SHP77 treated with DMSO at 0.1 percent for 48 hours (cell line): ENCODE measurements at regions not wholly inside any gene's neighbourhood (a gene's known extent, or its start where the extent isn't known, plus 50 kb on each side); places are given as distances from the start of the nearest gene placed in this dataset.

ENCODE experiments used
- DNase-seq: peaks from one replicate; lab custom pipeline; 2025; lab: John Stamatoyannopoulos, UW

DNA sequence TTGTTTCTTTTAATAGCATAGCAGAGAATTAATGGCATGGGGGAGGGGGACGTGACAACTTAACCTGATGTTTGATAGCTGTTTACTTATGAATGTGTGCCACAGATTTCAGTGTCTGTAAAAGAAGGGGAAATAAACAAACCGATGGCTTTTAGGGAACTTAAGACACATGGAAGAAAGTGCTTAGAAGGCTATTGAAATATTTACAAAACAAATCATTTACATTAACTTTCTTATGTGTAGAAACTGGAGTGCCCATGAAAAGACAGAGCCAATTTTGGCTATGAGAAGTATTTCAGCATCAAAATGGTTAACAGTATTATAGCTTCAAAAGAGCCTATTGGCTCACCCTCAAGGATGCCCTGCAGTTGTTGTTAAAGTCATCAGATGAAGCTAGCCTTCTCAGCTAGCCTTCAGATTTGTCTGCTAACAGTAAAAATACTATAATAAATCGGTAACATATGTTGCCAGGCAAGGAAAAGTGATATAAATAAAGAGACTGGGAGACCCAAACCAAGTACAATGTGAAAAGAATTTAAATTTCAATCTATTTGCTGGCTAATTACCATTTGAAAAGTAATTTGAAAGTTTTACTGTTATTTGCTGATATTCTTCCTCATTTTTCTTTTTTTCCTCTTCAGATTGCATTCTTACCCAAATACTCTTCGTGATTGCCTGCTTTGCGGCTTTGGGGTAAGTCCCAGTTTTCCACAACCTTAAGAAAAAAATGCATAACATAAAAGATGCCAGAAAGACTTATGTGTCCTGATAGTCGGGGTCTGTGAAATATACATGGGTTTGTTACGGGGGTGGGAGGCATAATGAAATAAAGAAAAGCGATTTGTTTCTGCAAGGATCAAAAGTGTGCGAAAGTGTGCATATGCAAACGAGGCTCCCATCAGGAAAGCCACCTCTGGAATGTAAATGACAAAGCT, 256.4 kb downstream of the MEIS1 start:
- DNase-seq, result no peak

DNA sequence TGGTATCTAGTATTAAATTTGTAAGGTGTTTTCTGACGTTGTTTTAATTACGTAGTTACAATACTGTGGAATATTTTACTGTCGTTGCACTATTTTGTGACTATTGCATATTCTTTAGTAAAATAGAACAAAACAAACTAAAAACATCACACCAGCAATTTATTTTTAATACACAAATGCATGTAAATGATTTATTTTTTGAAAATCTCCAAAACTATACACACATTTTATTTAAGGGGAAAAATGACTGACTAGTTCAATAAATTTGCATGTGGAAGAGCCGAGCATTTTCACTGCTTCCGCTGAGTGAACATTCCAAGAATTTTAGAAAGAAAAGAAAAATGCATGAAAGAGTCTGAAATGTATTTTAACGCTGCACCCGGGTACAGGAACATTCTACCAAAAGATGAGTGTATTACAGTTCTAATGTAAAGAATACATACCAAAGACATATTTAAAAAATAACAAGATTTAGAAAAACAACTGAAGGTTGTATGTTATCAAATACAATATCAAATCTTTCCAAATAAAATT, 257.7 kb downstream of the MEIS1 start:
- DNase-seq, result no peak

DNA sequence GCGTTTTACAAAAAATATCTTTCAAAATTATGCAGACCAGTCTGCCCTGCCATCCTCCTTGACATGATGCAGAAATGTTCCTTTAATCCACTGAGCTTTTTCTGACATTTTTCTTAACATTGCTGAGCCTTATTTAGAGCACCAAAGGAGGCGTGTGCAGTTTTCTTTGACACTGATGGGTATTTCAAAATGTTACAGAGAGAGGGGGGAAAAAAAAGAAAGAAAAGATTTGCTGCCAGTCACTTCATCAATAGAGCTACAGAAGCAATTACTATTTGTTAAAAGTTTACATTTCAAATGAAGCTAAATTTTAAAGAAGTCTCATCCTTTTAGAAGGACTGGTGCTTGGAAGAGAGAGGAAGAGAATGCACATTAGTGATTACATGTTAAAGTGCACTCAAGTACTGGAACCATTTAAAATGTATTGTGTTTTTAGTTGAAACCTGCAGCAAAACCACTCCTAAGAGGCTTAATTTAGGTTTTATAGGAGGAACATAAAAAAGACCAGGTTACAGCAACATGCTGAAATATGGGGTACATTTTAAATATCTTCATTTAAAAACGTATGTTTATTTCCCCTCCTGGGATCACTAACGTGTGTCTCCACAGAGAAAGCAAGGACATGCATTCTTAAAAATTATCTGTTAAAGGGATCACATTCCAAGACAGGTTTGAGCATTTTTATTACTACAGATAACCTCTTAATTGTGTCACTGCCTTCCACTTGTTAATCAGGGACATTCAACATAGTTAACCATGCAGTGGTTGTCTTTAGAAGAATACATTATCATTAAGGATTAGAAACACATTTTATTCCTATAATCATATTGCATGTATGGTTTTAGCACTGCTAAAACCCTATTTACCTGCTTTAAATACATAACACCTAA, 258.4 kb downstream of the MEIS1 start:
- DNase-seq, result no peak

DNA sequence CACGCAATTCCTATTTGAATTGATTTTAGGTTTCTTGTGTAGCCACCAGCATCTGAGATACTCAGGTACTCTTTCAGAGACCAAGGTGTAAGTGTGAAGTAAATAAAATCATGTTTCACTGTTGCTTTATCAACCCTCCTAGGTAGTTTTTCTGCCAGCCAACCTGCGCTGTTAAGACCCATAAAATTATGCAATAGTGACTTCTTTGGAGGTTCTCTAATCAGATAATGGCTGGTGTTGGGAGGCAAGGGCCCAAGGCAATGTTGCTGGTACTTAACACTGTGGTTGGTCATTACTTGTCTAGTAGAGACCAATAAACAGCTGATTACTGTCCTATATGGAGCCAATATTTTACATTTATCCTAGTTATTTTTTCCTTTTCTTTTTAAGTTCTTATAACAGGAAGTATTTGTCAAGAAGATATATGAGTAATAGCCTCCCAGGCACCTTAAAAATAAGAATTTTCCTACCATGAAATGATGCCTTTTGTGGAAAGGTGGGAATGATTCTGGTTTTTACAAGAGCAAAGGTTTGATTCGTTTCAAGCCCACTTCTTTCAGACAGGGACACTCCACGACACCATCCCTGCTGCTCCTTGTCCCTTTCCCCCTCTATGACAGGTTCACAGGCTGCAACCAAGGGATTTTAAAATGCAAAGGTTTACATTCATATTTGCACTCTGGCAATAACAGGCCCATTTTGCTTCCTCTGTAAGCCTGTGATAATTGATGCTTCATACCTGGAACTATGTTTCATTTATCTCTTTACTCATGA, 259.3 kb downstream of the MEIS1 start:
- DNase-seq, result no peak

DNA sequence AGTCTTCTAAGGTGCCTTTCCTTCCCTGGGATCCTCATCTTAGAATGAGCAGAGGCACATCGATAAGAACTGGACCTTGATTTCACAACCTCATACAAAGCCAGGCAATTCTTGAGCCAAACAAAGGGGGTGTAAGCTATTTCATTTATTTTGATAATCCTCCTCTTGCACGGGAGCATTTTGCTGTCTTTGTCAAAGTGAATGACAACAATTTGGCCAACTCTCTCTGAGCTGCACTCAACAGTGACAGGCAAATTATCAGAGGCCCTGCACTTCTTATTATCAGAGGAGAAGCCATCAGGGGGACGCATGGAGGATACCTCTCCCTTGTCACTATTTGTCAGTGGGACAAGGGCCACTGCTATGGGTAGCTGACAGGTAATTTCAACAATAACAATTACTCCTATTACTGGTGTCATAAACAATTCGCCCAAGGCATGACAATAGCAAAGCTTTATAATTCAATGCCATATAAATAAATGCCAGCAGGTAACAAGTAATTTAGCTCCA, 260.4 kb downstream of the MEIS1 start:
- no peak for DNase-seq

GRCh38 chr2:66696374-66696773, 261.4 kb downstream of the MEIS1 start:
- no peak for DNase-seq

DNA sequence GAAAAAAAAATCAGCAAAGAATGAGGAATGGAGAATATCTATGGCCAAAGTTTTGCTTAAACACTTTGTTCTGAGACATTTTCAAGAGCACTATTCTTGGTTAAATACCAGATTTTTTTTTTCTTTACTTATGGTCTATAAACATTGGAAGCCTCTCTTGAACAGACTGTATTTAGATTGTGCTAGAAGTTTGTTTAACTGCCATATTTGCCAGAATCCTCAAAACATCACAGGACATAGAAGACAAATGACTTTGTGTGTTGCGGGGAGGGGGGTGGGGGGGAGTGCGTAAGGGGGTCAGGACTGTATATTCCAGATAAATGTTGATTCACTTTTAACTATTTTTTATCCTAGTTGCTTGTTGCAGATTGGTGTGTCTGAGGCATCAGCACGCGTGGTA, 262.0 kb downstream of the MEIS1 start:
- DNase-seq, result no peak

- no peak for DNase-seq
Observed at GRCh38 chr2:66697366-66697765, 262.4 kb downstream of the MEIS1 start.

DNA sequence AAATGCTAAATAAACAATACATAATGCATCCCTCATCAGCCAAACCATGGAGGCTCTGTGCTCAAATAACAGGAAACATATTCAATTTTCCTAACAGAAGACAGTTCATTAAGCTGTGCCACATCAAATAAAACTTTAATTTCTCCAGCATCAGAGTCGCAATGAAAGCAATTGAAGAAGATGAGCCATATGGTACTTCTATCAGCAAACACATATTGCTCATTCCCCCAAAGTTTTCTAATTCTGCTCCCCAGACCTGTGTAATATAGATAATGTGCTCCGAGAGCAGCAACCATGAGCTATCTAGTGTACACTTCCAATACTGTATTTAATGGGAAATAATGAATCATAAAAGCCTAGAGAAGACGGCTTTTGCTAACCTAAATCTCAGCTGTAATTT, 263.2 kb downstream of the MEIS1 start:
- no peak for DNase-seq

DNA sequence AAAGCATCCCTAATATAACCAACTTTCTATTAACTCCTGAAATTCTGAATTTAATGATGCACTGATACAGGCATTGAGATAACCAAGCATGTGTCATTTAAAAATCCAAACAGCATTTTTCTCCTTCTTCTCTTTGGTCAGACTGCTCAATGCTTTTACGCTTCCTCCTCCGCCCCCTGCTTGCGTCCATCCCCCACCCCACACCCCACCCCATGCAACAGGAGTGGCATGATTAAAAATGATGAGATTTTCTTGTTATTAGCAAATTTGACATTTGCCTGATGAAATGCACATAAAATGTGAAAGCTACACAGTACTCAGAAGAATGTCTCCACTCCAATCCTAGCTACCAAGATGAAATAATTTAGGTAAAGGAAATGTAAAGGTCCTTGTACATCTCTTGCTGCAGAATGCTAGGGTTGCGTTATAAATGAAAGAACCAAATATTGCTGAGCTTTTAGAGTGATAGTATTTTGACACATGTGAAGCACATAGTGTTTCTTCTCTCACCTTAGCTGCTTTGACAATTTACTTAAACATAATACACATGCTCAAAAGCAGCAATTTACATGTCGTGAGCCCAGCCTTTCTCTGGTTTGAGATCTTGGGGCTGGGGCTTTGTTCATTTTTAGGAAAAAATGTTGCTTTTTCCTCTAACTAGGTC, 263.8 kb downstream of the MEIS1 start:
- DNase-seq, result no peak

GRCh38 chr2:66699416-66699792, 264.5 kb downstream of the MEIS1 start:
- DNase-seq, result no peak

DNA sequence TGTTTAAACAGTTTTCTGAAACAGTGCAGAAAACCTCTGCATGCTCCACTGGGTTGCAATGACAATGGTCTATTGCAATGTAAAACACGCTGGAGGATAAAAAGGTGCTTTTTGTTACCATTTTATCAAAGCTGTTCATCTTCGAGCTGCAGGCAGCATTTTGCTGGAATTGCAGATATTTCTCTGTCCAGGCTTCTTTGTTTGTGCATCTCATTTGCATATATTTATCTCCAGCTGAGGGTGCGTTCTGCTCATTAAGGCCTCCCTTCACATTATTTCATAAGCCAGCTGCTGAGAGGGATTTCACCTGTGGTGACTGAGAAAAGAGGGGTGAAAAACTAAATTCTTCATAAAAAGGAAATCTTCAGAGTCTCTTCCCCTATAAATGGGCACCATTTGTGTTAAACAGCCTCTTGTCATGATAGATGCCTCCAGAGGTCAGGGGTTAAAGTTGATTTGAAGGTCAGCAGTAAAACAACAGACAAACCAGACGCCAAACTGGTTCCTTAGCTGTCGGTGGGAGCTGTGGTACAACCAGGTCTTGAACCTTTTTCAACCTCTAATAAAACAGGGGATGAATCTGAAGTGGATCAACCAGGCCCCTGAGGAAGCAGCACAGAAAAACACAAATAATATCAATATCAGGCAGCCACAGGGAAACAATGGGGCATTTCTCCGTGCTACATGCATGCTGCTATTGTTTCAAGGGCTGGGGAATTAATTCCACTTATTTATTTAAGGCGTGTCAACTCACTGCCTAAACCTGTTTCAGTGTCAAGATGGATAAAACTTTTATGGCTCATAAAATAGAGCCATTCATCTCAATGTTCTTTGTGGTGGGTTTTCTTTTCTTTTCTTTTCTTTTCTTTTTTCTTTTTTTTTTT, 265.1 kb downstream of the MEIS1 start:
- no peak for DNase-seq

DNA sequence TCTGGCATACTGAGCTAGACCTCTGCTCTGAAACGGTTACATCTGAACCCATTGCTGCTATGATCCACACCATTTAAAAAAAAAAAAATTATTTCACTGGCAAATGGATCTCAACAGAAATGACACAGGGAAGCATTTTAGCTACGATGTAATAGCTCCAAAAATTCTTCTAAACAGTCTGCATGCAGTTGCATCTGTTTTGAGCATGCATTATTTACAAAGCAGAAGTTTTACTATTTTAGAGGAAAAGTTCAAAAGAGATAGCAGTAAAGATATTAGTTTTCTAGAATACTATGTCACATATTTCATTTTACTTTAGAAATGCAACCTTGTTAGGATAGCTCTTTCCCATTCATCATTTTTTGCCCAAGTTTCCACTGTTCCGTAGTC, 265.7 kb downstream of the MEIS1 start:
- no peak for DNase-seq

- DNase-seq, result no peak
Observed at GRCh38 chr2:66701251-66701650, 266.3 kb downstream of the MEIS1 start.

- no peak for DNase-seq
Observed at GRCh38 chr2:66701656-66702055, 266.7 kb downstream of the MEIS1 start.

DNA sequence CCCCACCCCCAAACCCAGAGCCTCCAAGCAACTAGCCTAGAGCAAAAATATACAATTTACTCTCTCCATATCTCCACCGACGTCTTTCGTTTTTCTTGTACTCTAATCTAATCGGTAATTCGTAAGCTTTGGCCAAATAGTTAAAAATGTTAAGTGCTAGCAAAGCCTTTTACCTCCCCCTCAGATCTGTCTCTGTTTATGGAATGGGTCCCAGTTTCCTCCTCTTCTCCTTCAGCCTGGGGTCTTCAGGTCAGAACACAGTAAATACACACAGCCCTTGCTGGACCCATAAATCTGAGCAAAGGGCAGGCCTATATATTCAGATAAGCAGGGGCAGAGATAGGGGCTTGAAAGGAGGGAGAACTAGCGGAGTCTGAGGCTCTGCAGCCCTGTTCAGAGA, 267.4 kb downstream of the MEIS1 start:
- no peak for DNase-seq

DNA sequence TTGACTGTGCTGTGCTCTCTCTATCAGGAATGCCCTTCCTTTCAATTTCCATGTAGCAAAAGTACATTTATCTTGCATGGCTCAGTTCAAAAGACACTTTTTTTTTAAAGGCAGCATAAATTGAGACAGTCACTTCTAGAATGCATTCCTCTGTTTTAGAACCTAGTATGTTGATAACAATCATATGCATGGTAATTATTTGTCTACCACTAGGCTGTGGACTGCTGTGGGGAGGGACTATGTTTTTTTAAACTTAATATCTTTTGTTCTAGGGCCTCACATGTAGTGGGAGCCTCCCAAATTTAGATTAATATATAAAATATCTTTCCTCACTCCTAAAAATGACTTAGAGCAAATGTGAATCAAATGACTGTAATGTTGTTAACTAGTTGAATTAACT, 269.9 kb downstream of the MEIS1 start:
- no peak for DNase-seq

DNA sequence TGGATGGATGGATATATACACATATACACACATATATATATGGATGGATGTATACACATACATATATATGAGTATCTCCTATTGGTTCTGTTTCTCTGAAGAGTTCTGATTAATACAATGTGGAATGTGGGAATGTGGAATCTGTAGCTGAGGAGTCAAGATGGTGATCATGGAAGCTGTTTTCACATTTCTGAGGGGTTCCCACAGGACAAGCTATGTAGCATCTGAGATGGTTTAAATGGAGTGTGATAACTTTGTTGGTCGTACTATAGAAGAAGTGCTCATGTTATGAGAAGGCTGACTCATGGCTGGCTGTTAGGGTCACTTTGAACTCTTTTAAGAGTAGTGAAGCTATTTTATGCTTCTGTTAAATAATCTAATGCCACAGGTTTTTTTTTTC, 279.7 kb downstream of the MEIS1 start:
- no peak for DNase-seq

- no peak for DNase-seq
Observed at GRCh38 chr2:66717218-66717905, 282.4 kb downstream of the MEIS1 start.

DNA sequence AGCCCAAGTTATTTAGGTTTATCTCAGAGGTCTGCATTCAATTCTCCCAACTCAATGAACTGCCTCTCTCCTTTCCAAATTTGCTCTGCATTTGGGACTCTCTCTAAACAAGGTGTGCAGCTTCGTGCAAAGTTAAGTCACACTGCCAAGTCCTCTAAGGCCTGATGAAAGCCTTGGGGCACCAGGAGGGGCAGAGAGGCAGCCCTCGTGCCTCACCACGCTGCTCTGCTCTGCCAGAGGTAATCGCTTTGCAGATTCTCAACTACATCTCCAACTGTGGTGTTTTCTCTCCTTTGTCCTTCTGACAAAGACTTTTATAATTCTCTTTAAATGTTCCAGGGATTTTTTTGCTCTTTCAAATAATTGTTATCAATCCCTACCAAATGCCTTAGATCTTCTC, 283.0 kb downstream of the MEIS1 start:
- no peak for DNase-seq
